ENCODE measurements at regions not wholly inside any gene's neighbourhood (a gene's known extent, or its start where the extent isn't known, plus 50 kb on each side); places are given as distances from the start of the nearest gene placed in this dataset.

DNA sequence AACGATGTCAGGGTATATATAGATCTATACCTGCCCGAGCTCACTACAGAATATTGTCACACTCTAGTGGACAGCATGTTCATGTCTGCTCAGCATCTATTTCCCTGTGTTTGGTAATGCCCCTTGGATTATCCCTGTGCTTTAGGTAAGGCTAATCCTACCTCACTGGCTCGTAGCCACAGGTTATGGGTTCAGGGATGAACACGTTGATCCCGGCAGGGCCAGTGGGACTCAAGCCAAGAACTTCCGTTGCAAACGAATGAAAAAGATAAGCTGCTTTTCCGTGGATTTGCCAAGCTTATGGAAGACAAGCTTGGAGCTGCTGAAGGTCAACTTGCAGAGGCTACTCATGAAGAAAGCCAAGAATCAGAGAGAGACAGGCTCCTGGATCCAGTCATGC, 400.0 kb upstream of the TSHZ3 start:
- no peaks in the 10 kb centered on the region for H3K9me3 ChIP-seq (ENCODE audit: low read length)
- POLR2A ChIA-PET, result no interaction called here
- CTCF ChIA-PET (ENCODE audit: unreplicated experiment), result no interaction called here
- no peak for DNase-seq (ENCODE audit: low spot score)
- H3K4me3 ChIP-seq (ENCODE audit: low read depth, low read length, poor library complexity, severe bottlenecking), result no peak overlapping the region
- no peak overlapping the region for H3K4me2 ChIP-seq (ENCODE audit: low read length)
- H3K79me2 ChIP-seq (ENCODE audit: insufficient read depth, low read depth, low read length), result no peaks in the 10 kb centered on the region
- no peak overlapping the region for H2AFZ ChIP-seq (ENCODE audit: low read length)
- no peaks in the 10 kb centered on the region for H3K4me1 ChIP-seq (ENCODE audit: insufficient read depth, low read length, poor library complexity, severe bottlenecking)
- TF ChIP-seq EZH2phosphoT487 (IDR thresholded peaks at IDR 0.05; ENCODE audit: borderline replicate concordance, low read depth, low read length), result no peak
- TF ChIP-seq, protein P1, sequence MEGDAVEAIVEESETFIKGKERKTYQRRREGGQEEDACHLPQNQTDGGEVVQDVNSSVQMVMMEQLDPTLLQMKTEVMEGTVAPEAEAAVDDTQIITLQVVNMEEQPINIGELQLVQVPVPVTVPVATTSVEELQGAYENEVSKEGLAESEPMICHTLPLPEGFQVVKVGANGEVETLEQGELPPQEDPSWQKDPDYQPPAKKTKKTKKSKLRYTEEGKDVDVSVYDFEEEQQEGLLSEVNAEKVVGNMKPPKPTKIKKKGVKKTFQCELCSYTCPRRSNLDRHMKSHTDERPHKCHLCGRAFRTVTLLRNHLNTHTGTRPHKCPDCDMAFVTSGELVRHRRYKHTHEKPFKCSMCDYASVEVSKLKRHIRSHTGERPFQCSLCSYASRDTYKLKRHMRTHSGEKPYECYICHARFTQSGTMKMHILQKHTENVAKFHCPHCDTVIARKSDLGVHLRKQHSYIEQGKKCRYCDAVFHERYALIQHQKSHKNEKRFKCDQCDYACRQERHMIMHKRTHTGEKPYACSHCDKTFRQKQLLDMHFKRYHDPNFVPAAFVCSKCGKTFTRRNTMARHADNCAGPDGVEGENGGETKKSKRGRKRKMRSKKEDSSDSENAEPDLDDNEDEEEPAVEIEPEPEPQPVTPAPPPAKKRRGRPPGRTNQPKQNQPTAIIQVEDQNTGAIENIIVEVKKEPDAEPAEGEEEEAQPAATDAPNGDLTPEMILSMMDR (conservative IDR thresholded peaks at IDR 0.05; ENCODE audit: low read length), result no peak
- no peak overlapping the region for H3K27ac ChIP-seq (ENCODE audit: low read depth, low read length, poor library complexity, severe bottlenecking)
- no peaks in the 10 kb centered on the region for H4K20me1 ChIP-seq (ENCODE audit: insufficient read depth, low read length)
- H3K36me3 ChIP-seq (ENCODE audit: insufficient read depth, low read length), result no peaks in the 10 kb centered on the region
- BruUV-seq (replicated peaks), result no TSS peak
- H3K9me2 ChIP-seq (ENCODE audit: insufficient read depth, low read length), result no peaks in the 10 kb centered on the region
- intact Hi-C loops (cut with micrococcal nuclease; ENCODE audit: unreplicated experiment), result no loop called here

DNA sequence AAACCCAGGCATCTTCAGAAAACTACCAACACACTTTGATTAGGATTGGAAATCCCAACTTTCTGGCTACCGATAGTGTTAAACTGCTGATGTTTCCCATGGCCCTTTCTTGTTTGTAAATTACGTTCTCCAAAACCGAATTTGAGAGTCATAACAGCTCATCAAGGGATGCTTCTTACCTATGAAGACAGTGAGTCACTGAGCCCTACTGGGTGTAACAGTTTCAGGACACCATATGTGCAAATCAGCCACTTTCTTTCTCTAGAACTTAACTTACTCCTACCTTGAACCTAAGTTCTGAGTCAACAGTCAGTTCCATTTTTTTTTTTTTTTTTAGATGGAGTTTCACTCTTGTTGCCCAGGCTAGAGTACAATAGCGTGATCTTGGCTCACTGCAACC, 410.1 kb upstream of the TSHZ3 start:
- ChIA-PET POLR2A (interaction anchor here (0.6 kb wide), 1 partner anchor 159 kb away, joined by 3 read pairs; no protein-coding TSS in a partner anchor), CTCF (ENCODE audit: unreplicated experiment) (no interaction called here)
- H3K4me2 ChIP-seq (ENCODE audit: low read length), result no peak overlapping the region
- no peak overlapping the region for H3K4me3 ChIP-seq (ENCODE audit: low read depth, low read length, poor library complexity, severe bottlenecking)
- no peaks in the 10 kb centered on the region; the same call in 1 of the 2 replicates for H3K9me2 ChIP-seq (ENCODE audit: insufficient read depth, low read length)
- intact Hi-C loops (cut with micrococcal nuclease; ENCODE audit: unreplicated experiment), result no loop called here
- no peaks in the 10 kb centered on the region for H3K36me3 ChIP-seq (ENCODE audit: insufficient read depth, low read length)
- no peaks in the 10 kb centered on the region for H3K79me2 ChIP-seq (ENCODE audit: insufficient read depth, low read depth, low read length)
- H3K9me3 ChIP-seq (ENCODE audit: low read length), result no peaks in the 10 kb centered on the region
- H4K20me1 ChIP-seq (ENCODE audit: insufficient read depth, low read length), result no peaks in the 10 kb centered on the region
- TF ChIP-seq EZH2phosphoT487 (IDR thresholded peaks at IDR 0.05; ENCODE audit: borderline replicate concordance, low read depth, low read length), result no peak
- TF ChIP-seq, protein P1 (conservative IDR thresholded peaks at IDR 0.05; ENCODE audit: low read length), result no peak
- no peak overlapping the region for H2AFZ ChIP-seq (ENCODE audit: low read length)
- no peaks in the 10 kb centered on the region for H3K4me1 ChIP-seq (ENCODE audit: insufficient read depth, low read length, poor library complexity, severe bottlenecking)
- H3K27ac ChIP-seq (ENCODE audit: low read depth, low read length, poor library complexity, severe bottlenecking), result no peak overlapping the region
- no peak for DNase-seq (ENCODE audit: low spot score)
- BruUV-seq (replicated peaks), result no TSS peak

DNA sequence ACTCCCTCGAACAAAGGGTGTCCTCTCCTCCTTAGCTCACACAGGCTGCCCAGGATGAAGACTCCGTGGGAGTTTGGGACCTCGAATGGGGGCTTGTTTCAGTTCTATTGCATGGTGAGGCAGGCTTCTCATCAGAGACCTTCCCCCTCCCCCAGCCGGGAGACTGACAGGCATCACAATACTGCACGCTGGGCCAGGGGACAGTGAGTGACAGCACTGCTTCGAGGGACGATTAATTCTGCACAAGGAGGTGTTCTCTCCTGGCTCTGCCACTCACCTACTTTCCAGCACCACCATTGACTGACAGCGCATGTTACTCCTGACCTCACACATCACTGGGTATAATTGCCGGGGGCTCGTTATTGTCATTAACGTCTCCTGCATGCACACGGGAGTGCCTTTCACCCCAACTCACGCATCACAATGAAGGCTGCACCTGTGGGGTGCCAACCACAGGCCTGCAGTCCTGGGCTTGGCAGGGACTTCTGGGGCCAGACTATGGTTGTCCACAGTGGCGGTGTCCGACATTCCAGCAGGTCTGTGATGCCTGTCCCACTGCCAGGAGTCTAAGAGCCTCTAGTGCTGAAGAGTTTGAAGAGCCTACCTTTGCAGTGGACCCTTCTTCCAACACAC, 412.2 kb upstream of the TSHZ3 start:
- intact Hi-C loops (cut with micrococcal nuclease; ENCODE audit: unreplicated experiment), result no loop called here
- no peak for DNase-seq (ENCODE audit: low spot score)
- POLR2A ChIA-PET, result no interaction called here
- Histone ChIP-seq H3K36me3 (ENCODE audit: insufficient read depth, low read length) (no peaks in the 10 kb centered on the region), H4K20me1 (ENCODE audit: insufficient read depth, low read length) (no peaks in the 10 kb centered on the region), H3K4me2 (ENCODE audit: low read length) (no peak overlapping the region), H3K79me2 (ENCODE audit: insufficient read depth, low read depth, low read length) (no peaks in the 10 kb centered on the region), H3K4me3 (ENCODE audit: low read depth, low read length, poor library complexity, severe bottlenecking) (no peak overlapping the region), H3K9me3 (ENCODE audit: low read length) (no peaks in the 10 kb centered on the region), H2AFZ (ENCODE audit: low read length) (no peak overlapping the region), H3K27ac (ENCODE audit: low read depth, low read length, poor library complexity, severe bottlenecking) (no peak overlapping the region), H3K9me2 (ENCODE audit: insufficient read depth, low read length) (no peaks in the 10 kb centered on the region), H3K4me1 (ENCODE audit: insufficient read depth, low read length, poor library complexity, severe bottlenecking) (no peaks in the 10 kb centered on the region)
- CTCF ChIA-PET (ENCODE audit: unreplicated experiment), result no interaction called here
- no TSS peak for BruUV-seq (replicated peaks)
- TF ChIP-seq, protein P1 (conservative IDR thresholded peaks at IDR 0.05; ENCODE audit: low read length), result no peak
- TF ChIP-seq EZH2phosphoT487 (IDR thresholded peaks at IDR 0.05; ENCODE audit: borderline replicate concordance, low read depth, low read length), result no peak
